ENCODE measurements at regions not wholly inside any gene's neighbourhood (a gene's known extent, or its start where the extent isn't known, plus 50 kb on each side); places are given as distances from the start of the nearest gene placed in this dataset.
"Not testable (repeated sequence)": the region's sequence is repeated elsewhere in the genome, so short reads cannot be mapped to it uniquely, and the experiment has no call there.

DNA sequence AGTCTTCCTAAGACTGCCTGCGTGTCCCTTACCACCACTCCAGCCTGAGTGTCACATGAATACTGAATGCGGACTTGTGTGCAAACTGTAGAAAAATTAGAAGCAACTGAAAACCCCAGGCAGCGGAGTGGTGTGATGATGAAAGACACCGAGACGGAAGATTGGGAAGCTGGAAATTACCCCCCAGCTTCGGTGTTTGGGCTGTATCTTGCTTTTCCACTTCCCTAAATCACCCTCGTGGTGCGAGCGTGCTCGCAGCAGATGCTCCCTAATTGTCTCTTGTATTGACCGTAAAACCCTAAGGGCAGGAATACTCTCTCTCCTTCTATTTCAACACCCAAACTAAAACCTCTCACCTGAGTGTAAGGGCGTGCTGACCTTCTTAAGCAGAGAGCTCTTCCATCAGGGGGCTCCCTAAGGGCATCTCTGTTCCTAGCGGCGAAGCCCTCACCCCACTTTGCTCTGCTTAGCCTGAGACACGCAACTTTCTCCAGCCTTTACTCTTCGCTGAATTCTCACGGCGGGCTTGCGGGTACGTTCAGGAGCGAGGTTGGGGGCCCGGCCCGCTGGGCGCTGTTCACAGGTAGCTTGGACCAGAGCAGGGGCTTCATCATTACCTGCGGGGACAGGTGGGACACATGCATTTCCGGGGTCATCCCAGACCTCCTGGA is 62.4 kb downstream of the CRYBB2 start:
- TF ChIP-seq, protein P1, sequence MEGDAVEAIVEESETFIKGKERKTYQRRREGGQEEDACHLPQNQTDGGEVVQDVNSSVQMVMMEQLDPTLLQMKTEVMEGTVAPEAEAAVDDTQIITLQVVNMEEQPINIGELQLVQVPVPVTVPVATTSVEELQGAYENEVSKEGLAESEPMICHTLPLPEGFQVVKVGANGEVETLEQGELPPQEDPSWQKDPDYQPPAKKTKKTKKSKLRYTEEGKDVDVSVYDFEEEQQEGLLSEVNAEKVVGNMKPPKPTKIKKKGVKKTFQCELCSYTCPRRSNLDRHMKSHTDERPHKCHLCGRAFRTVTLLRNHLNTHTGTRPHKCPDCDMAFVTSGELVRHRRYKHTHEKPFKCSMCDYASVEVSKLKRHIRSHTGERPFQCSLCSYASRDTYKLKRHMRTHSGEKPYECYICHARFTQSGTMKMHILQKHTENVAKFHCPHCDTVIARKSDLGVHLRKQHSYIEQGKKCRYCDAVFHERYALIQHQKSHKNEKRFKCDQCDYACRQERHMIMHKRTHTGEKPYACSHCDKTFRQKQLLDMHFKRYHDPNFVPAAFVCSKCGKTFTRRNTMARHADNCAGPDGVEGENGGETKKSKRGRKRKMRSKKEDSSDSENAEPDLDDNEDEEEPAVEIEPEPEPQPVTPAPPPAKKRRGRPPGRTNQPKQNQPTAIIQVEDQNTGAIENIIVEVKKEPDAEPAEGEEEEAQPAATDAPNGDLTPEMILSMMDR (conservative IDR thresholded peaks at IDR 0.05; ENCODE audit: control insufficient read depth, insufficient read depth, low read depth, low read length), result no peak
- no peak overlapping the region for H3K4me3 ChIP-seq (ENCODE audit: control insufficient read depth, low read depth, low read length)
- no peak for DNase-seq (ENCODE audit: low read depth)

DNA sequence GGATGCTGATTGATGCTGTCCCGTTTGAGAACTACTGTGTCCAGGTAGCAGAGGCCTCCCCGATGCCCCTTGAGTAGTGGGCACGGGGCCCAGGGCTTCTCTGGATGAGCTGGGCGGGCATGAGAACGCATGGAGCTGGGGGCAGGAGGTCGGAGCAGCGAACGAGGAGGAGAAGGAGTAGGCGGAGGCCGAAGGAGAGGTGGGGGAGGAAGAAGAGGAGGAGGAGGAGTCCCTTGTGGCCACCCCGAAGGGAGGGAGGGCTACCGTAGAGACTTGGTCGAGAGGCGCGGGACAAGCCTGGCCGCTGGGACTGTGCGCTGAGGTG is 62.9 kb downstream of the CRYBB2 start:
- DNase-seq (ENCODE audit: low read depth), result no peak
- no peak overlapping the region for H3K4me3 ChIP-seq (ENCODE audit: control insufficient read depth, low read depth, low read length)
- TF ChIP-seq, protein P1 (conservative IDR thresholded peaks at IDR 0.05; ENCODE audit: control insufficient read depth, insufficient read depth, low read depth, low read length), result no peak

GRCh38 chr22:25282671-25283561 is 63.5 kb downstream of the CRYBB2 start:
- H3K4me3 ChIP-seq (ENCODE audit: control insufficient read depth, low read depth, low read length), result no peak overlapping the region
- DNase-seq (ENCODE audit: low read depth), result no peak

DNA sequence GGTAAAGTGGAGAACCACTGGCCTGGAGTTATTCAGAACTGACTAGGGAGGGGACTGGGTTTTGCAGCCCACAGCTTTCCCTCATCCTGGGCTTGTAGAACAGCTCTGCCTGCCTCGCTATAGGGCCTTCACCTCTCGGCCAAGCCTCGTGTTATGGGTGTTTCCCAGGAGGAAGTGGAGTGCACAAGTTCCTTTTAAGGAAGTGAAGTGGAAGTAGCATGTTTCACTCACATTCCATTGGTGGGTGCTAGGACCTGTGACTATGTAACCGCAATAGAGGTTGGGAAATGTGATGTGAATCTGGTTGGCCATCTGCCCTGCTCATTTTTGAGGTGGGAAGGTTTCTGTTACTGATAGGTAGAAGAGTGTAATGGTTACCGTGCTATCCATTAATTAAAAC is 69.0 kb downstream of the CRYBB2 start:
- not testable (repeated sequence) for DNase-seq (ENCODE audit: low read depth); H3K4me3 ChIP-seq (ENCODE audit: control insufficient read depth, low read depth, low read length)

More at GRCh38 chr22:25282671-25283561, 63.5 kb downstream of the CRYBB2 start:
- TF ChIP-seq, protein P1 (conservative IDR thresholded peaks at IDR 0.05; ENCODE audit: control insufficient read depth, insufficient read depth, low read depth, low read length), result no peak

GRCh38 chr22:25301912-25302311 is 82.5 kb downstream of the CRYBB2 start:
- not testable (repeated sequence) for DNase-seq (ENCODE audit: low read depth); H3K4me3 ChIP-seq (ENCODE audit: control insufficient read depth, low read depth, low read length)

GRCh38 chr22:25309586-25309985 is 90.1 kb downstream of the CRYBB2 start:
- DNase-seq (ENCODE audit: low read depth); H3K4me3 ChIP-seq (ENCODE audit: control insufficient read depth, low read depth, low read length): not testable (repeated sequence)

GRCh38 chr22:25311924-25312323 is 92.5 kb downstream of the CRYBB2 start:
- not testable (repeated sequence) for DNase-seq (ENCODE audit: low read depth); H3K4me3 ChIP-seq (ENCODE audit: control insufficient read depth, low read depth, low read length)

- TF ChIP-seq, protein P1 (conservative IDR thresholded peaks at IDR 0.05; ENCODE audit: control insufficient read depth, insufficient read depth, low read depth, low read length), result no peak
- no peak overlapping the region for H3K4me3 ChIP-seq (ENCODE audit: control insufficient read depth, low read depth, low read length)
- no peak for DNase-seq (ENCODE audit: low read depth)
Observed at GRCh38 chr22:25318081-25318823, 98.8 kb downstream of the CRYBB2 start.

All from fibroblast of mammary gland (primary cell).